Activated B cell treated with CpG ODN at 0.5 μM for 24 hours (primary cell): ENCODE measurements at regions not wholly inside any gene's neighbourhood (a gene's known extent, or its start where the extent isn't known, plus 50 kb on each side); places are given as distances from the start of the nearest gene placed in this dataset.

ENCODE experiments used
- ATAC-seq: fragments of 200-7000 bp; cut with Tn5 transposase; one replicate; pipeline ENCODE4 v1.10.0; 2021; ENCODE audit warnings: low read depth, mild to moderate bottlenecking, moderate library complexity
- CTCF ChIA-PET: fragments of 350-600 bp; sonication (Branson Sonifier 250); formaldehyde crosslinking; loops from one replicate; lab custom pipeline; 2021; ENCODE audit warnings: antibody characterized with exemption; lab: Charles Lee
- POLR2A ChIA-PET: fragments of 350-600 bp; sonication (Branson Sonifier 250); formaldehyde crosslinking; loops from one replicate; lab custom pipeline; 2021; ENCODE audit warnings: antibody characterized with exemption; lab: Charles Lee
- DNase-seq: peaks from one replicate; pipeline ENCODE4 v3.0.0; 2022
- H3K27ac Mint-ChIP-seq: one replicate; pipeline ENCODE4 v1.8.0; 2020; ENCODE audit warnings: mixed read lengths
- H3K27me3 Mint-ChIP-seq: one replicate; pipeline ENCODE4 v1.8.0; 2021; ENCODE audit warnings: mixed read lengths
- H3K36me3 Mint-ChIP-seq: one replicate; pipeline ENCODE4 v1.8.0; 2021; ENCODE audit warnings: low read depth, mixed read lengths
- H3K4me1 Mint-ChIP-seq: one replicate; pipeline ENCODE4 v1.8.0; 2021; ENCODE audit warnings: mixed read lengths
- H3K4me3 Mint-ChIP-seq: one replicate; pipeline ENCODE4 v1.8.0; 2020; ENCODE audit warnings: mild to moderate bottlenecking, mixed read lengths
- H3K9me3 Mint-ChIP-seq: one replicate; pipeline ENCODE4 v1.8.0; 2020; ENCODE audit warnings: mixed read lengths
- CTCF ChIP-seq: fragments of 200-600 bp; IDR thresholded peaks from one replicate; pipeline ENCODE4 v1.8.0; 2022; ENCODE audit warnings: antibody characterized with exemption, mild to moderate bottlenecking
- intact Hi-C: fragments of 100-400 bp; cut with micrococcal nuclease; formaldehyde crosslinking; loops from one replicate; pipeline ENCODE4 v1.15.1; 2024

GRCh38 chr5:86974955-86975354 is 292.7 kb upstream of the RASA1 start:
- DNase-seq (no peak), ATAC-seq (no peak)
- H3K4me1 Mint-ChIP-seq: peaks cover 4% of the 10 kb centered on the region
- no peak for TF ChIP-seq CTCF
- H3K36me3 Mint-ChIP-seq: no peaks in the 10 kb centered on the region
- H3K9me3 Mint-ChIP-seq: no peaks in the 10 kb centered on the region
- intact Hi-C loops: no loop called here
- POLR2A ChIA-PET: no interaction called here
- H3K27ac Mint-ChIP-seq: no peak overlapping the region
- peaks cover 18% of the 10 kb centered on the region for H3K27me3 Mint-ChIP-seq
- CTCF ChIA-PET: interaction anchor here (0.7 kb wide), 1 partner anchor 37 kb away, joined by 3 read pairs; no protein-coding TSS in a partner anchor
- no peak overlapping the region for H3K4me3 Mint-ChIP-seq

- POLR2A ChIA-PET: no interaction called here
- peaks cover 23% of the 10 kb centered on the region for H3K27me3 Mint-ChIP-seq
- H3K27ac Mint-ChIP-seq: no peak overlapping the region
Observed at GRCh38 chr5:86977190-86977589, 290.5 kb upstream of the RASA1 start.

GRCh38 chr5:86977808-86978207 is 289.9 kb upstream of the RASA1 start:
- Mint-ChIP-seq H3K4me1 (no peaks in the 10 kb centered on the region), H3K9me3 (no peaks in the 10 kb centered on the region), H3K4me3 (no peak overlapping the region), H3K36me3 (no peaks in the 10 kb centered on the region), H3K27me3 (peaks cover 23% of the 10 kb centered on the region), H3K27ac (no peak overlapping the region)
- intact Hi-C loops: no loop called here
- DNase-seq (no peak), ATAC-seq (no peak)
- POLR2A ChIA-PET: no interaction called here
- CTCF ChIA-PET: no interaction called here
- no peak for TF ChIP-seq CTCF

More at GRCh38 chr5:86977190-86977589, 290.5 kb upstream of the RASA1 start:
- CTCF ChIA-PET: no interaction called here
- TF ChIP-seq CTCF: no peak
- H3K4me1 Mint-ChIP-seq: no peaks in the 10 kb centered on the region
- H3K9me3 Mint-ChIP-seq: no peaks in the 10 kb centered on the region
- no peaks in the 10 kb centered on the region for H3K36me3 Mint-ChIP-seq
- intact Hi-C loops: no loop called here
- H3K4me3 Mint-ChIP-seq: no peak overlapping the region
- no peak for ATAC-seq
- no peak for DNase-seq

- DNase-seq (no peak), ATAC-seq (no peak)
- no peak overlapping the region for H3K4me3 Mint-ChIP-seq
- H3K4me1 Mint-ChIP-seq: no peaks in the 10 kb centered on the region
- TF ChIP-seq CTCF: no peak
- ChIA-PET POLR2A (no interaction called here), CTCF (interaction anchor here (0.8 kb wide), 1 partner anchor 11 kb away, joined by 3 read pairs; no protein-coding TSS in a partner anchor)
- no peaks in the 10 kb centered on the region for H3K9me3 Mint-ChIP-seq
- H3K27ac Mint-ChIP-seq: no peak overlapping the region
- H3K27me3 Mint-ChIP-seq: peaks cover 21% of the 10 kb centered on the region
- no peaks in the 10 kb centered on the region for H3K36me3 Mint-ChIP-seq
- intact Hi-C loops: no loop called here
Observed at GRCh38 chr5:86979811-86980411, 287.8 kb upstream of the RASA1 start.

GRCh38 chr5:86981898-86982297 is 285.8 kb upstream of the RASA1 start:
- no peaks in the 10 kb centered on the region for H3K9me3 Mint-ChIP-seq
- H3K4me1 Mint-ChIP-seq: no peaks in the 10 kb centered on the region
- peaks cover 16% of the 10 kb centered on the region for H3K27me3 Mint-ChIP-seq
- no peaks in the 10 kb centered on the region for H3K36me3 Mint-ChIP-seq
- no peak overlapping the region for H3K27ac Mint-ChIP-seq
- CTCF ChIA-PET: no interaction called here
- ATAC-seq (no peak), DNase-seq (no peak)
- H3K4me3 Mint-ChIP-seq: no peak overlapping the region
- intact Hi-C loops: no loop called here
- POLR2A ChIA-PET: no interaction called here
- no peak for TF ChIP-seq CTCF
